ENCODE measurements at regions not wholly inside any gene's neighbourhood (a gene's known extent, or its start where the extent isn't known, plus 50 kb on each side); places are given as distances from the start of the nearest gene placed in this dataset.

GRCh38 chr5:133734916-133735315 is 122.6 kb upstream of the FSTL4 start:
- no peak for ATAC-seq

GRCh38 chr5:133732536-133732935 is 120.2 kb upstream of the FSTL4 start:
- ATAC-seq: no peak

- no peak for ATAC-seq
These were observed 119.6 kb upstream of the FSTL4 start for GRCh38 chr5:133731951-133732350.

- ATAC-seq: no peak
These were observed 118.5 kb upstream of the FSTL4 start for GRCh38 chr5:133730866-133731265.

- ATAC-seq: no peak
These were observed 118.0 kb upstream of the FSTL4 start for GRCh38 chr5:133730346-133730745.

- no peak for ATAC-seq
These were observed 117.5 kb upstream of the FSTL4 start for GRCh38 chr5:133729800-133730199.

GRCh38 chr5:133728475-133728874 is 116.1 kb upstream of the FSTL4 start:
- no peak for ATAC-seq

- ATAC-seq: no peak
These were observed 115.3 kb upstream of the FSTL4 start for GRCh38 chr5:133727636-133728035.

- no peak for ATAC-seq
These were observed 111.5 kb upstream of the FSTL4 start for GRCh38 chr5:133723651-133724366.

GRCh38 chr5:133723126-133723525 is 110.8 kb upstream of the FSTL4 start:
- ATAC-seq: no peak

- ATAC-seq: no peak
These were observed 109.0 kb upstream of the FSTL4 start for GRCh38 chr5:133721365-133721764.

- no peak for ATAC-seq
These were observed 106.1 kb upstream of the FSTL4 start for GRCh38 chr5:133718457-133718856.

- no peak for ATAC-seq
These were observed 104.3 kb upstream of the FSTL4 start for GRCh38 chr5:133716532-133717183.

GRCh38 chr5:133715616-133716015 is 103.3 kb upstream of the FSTL4 start:
- no peak for ATAC-seq

- no peak for ATAC-seq
These were observed 102.9 kb upstream of the FSTL4 start for GRCh38 chr5:133715216-133715615.

- peak; percentile 42 for ATAC-seq
These were observed 102.0 kb upstream of the FSTL4 start for GRCh38 chr5:133714161-133714915.

- no peak for ATAC-seq
These were observed 101.4 kb upstream of the FSTL4 start for GRCh38 chr5:133713751-133714150.

GRCh38 chr5:133713209-133713608 is 100.9 kb upstream of the FSTL4 start:
- ATAC-seq: no peak

- no peak for ATAC-seq
These were observed 100.2 kb upstream of the FSTL4 start for GRCh38 chr5:133712562-133712961.

- no peak for ATAC-seq
These were observed 96.9 kb upstream of the FSTL4 start for GRCh38 chr5:133709209-133709725.

- no peak for ATAC-seq
These were observed 96.0 kb upstream of the FSTL4 start for GRCh38 chr5:133708331-133708850.

- no peak for ATAC-seq
These were observed 95.3 kb upstream of the FSTL4 start for GRCh38 chr5:133707629-133708028.
